ENCODE measurements at regions not wholly inside any gene's neighbourhood (a gene's known extent, or its start where the extent isn't known, plus 50 kb on each side); places are given as distances from the start of the nearest gene placed in this dataset.

DNA sequence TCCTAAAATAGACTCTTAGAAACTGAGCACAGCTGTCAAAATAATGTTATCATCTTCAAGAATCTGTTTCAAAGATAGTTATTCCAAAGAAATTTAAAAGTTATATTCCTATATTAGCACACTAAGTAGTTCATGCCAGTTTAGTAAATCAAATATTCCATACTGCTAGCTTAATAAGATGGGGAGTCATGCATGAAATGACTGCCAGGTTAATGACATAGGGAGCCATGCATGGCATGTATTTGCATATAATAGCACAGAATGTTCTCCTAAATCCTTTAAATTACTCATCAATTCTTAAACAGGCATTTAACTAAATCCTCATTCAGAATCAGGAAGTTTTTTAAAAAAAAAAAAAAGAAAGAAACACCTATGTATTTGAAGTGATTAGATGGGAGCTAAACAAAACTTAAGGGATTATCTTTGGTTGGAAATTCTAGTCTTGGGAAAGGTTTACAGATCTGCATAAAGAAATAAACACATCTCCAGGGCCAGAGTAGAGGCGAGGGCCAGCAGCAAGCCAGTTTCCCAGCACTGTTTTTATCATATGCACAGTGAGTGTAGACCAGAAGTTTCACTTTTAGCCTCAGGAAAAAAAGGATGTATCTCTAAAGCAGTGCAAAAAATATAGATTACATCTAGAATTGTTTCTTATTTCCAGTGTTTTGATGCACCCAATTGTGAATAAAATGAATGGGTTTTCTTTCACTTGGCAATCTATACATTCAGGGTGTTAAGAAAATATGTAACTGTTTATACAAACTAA lies 366.4 kb upstream of the AGTR1 start:
- no peak for ATAC-seq
- H3K27ac ChIP-seq: no peak overlapping the region
- intact Hi-C loops (cut with DNase I): no loop called here
- no peak overlapping the region for H3K4me3 ChIP-seq
- peaks cover 0 to 8% (median 0%) of the 10 kb centered on the region in 12 donors for H3K9me3 ChIP-seq
- H3K27me3 ChIP-seq: no peaks in the 10 kb centered on the region
- no peaks in the 10 kb centered on the region for H3K36me3 ChIP-seq
- WGBS, 4 donors: 23 to 34% (median 30%) methylated on average over 1 of the region's 1 CpG
- TF ChIP-seq POLR2A (IDR thresholded peaks at IDR 0.05): no peak
- TF ChIP-seq, protein P1, sequence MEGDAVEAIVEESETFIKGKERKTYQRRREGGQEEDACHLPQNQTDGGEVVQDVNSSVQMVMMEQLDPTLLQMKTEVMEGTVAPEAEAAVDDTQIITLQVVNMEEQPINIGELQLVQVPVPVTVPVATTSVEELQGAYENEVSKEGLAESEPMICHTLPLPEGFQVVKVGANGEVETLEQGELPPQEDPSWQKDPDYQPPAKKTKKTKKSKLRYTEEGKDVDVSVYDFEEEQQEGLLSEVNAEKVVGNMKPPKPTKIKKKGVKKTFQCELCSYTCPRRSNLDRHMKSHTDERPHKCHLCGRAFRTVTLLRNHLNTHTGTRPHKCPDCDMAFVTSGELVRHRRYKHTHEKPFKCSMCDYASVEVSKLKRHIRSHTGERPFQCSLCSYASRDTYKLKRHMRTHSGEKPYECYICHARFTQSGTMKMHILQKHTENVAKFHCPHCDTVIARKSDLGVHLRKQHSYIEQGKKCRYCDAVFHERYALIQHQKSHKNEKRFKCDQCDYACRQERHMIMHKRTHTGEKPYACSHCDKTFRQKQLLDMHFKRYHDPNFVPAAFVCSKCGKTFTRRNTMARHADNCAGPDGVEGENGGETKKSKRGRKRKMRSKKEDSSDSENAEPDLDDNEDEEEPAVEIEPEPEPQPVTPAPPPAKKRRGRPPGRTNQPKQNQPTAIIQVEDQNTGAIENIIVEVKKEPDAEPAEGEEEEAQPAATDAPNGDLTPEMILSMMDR (IDR thresholded peaks at IDR 0.05): no peak
- no peaks in the 10 kb centered on the region for H3K4me1 ChIP-seq
- no peak for DNase-seq

- no peak overlapping the region for H3K27ac ChIP-seq
- no peaks in the 10 kb centered on the region for H3K36me3 ChIP-seq
- no peak for TF ChIP-seq POLR2A (IDR thresholded peaks at IDR 0.05)
- TF ChIP-seq, protein P1 (IDR thresholded peaks at IDR 0.05): no peak
- no peaks in the 10 kb centered on the region for H3K27me3 ChIP-seq
- no peak overlapping the region for H3K4me3 ChIP-seq
- peaks cover 0 to 8% (median 0%) of the 10 kb centered on the region in 12 donors for H3K9me3 ChIP-seq
- ATAC-seq (no peak), DNase-seq (no peak)
- intact Hi-C loops (cut with DNase I): no loop called here
- 73 to 80% (median 74%) methylated on average over 2 of the region's 2 CpGs for WGBS, 4 donors
- H3K4me1 ChIP-seq: no peaks in the 10 kb centered on the region
Observed at GRCh38 chr3:148332509-148332908, 365.2 kb upstream of the AGTR1 start.

DNA sequence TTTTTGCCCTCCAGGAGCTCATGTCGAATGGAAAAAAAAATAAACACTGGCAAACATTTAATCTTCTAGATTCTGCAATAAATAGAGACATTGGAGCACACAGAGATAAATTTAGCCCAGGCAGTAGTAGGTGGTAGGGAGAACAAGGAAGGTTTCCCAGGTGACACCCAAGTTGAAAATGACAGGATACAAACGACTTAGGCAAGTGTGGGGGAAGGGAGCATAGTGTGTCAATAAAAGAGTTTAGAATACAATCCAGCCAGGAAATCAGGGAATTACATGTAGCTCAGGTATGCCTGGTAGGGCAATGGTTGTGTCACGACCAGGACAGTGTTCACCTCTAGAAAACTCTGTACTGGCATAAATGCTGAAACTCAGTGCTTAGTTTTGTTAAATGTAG lies 364.6 kb upstream of the AGTR1 start:
- DNase-seq (no peak), ATAC-seq (no peak)
- WGBS, 4 donors: 40 to 43% (median 42%) methylated on average over 3 of the region's 3 CpGs
- H3K9me3 ChIP-seq: peaks cover 0 to 8% (median 0%) of the 10 kb centered on the region in 12 donors
- no peaks in the 10 kb centered on the region for H3K27me3 ChIP-seq
- H3K27ac ChIP-seq: no peak overlapping the region
- no peaks in the 10 kb centered on the region for H3K4me1 ChIP-seq
- no peak for TF ChIP-seq POLR2A (IDR thresholded peaks at IDR 0.05)
- TF ChIP-seq, protein P1 (IDR thresholded peaks at IDR 0.05): no peak
- intact Hi-C loops (cut with DNase I): no loop called here
- no peaks in the 10 kb centered on the region for H3K36me3 ChIP-seq
- H3K4me3 ChIP-seq: no peak overlapping the region

GRCh38 chr3:148335612-148336011 lies 362.1 kb upstream of the AGTR1 start:
- WGBS, 4 donors: 74 to 86% (median 78%) methylated on average over 2 of the region's 2 CpGs
- no peaks in the 10 kb centered on the region for H3K27me3 ChIP-seq

More at GRCh38 chr3:148335612-148336011, 362.1 kb upstream of the AGTR1 start:
- TF ChIP-seq POLR2A (IDR thresholded peaks at IDR 0.05): no peak
- TF ChIP-seq, protein P1 (IDR thresholded peaks at IDR 0.05): no peak
- H3K9me3 ChIP-seq: peaks cover 0 to 13% (median 0%) of the 10 kb centered on the region in 12 donors
- no peak overlapping the region for H3K4me3 ChIP-seq
- no peaks in the 10 kb centered on the region for H3K4me1 ChIP-seq
- no peak for ATAC-seq
- H3K36me3 ChIP-seq: no peaks in the 10 kb centered on the region
- H3K27ac ChIP-seq: no peak overlapping the region
- intact Hi-C loops (cut with DNase I): no loop called here
- DNase-seq: no peak
